ENCODE measurements at regions not wholly inside any gene's neighbourhood (a gene's known extent, or its start where the extent isn't known, plus 50 kb on each side); places are given as distances from the start of the nearest gene placed in this dataset.

DNA sequence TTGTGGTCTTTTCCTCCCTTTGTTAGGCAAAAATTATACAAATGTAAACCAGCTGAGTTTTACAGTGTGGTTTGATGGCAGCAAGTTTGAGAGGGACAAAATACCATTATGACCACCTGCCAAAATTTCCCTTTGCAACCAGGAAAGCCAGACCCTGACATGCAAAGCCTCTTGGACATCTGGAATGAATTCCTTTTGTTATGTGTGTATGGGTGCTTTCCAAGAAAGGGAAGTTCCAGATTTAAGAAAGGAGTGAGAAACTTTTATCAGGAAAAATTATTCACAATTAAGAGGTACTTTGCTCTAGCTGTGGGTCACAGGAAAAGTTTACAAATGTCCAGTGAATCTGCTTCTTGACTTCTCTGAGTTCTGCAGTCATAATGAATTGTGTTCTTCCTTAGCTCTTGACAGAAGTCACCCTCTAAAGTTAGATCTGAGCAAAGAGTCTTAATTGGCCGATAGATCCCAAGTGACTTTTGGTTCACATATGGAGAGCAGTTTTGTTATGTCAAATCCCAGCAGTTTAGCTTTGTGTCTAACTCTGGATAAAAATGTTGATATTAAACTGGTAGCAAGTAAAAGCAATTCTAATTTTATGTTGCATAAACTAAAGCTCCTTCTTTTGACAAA, 295.9 kb upstream of the ZNF608 start:
- TF ChIP-seq, protein P1, sequence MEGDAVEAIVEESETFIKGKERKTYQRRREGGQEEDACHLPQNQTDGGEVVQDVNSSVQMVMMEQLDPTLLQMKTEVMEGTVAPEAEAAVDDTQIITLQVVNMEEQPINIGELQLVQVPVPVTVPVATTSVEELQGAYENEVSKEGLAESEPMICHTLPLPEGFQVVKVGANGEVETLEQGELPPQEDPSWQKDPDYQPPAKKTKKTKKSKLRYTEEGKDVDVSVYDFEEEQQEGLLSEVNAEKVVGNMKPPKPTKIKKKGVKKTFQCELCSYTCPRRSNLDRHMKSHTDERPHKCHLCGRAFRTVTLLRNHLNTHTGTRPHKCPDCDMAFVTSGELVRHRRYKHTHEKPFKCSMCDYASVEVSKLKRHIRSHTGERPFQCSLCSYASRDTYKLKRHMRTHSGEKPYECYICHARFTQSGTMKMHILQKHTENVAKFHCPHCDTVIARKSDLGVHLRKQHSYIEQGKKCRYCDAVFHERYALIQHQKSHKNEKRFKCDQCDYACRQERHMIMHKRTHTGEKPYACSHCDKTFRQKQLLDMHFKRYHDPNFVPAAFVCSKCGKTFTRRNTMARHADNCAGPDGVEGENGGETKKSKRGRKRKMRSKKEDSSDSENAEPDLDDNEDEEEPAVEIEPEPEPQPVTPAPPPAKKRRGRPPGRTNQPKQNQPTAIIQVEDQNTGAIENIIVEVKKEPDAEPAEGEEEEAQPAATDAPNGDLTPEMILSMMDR (IDR thresholded peaks at IDR 0.05): no peak
- TF ChIP-seq POLR2A (IDR thresholded peaks at IDR 0.05): no peak
